Endometrium (tissue), 2 donors: ENCODE measurements at regions not wholly inside any gene's neighbourhood (a gene's known extent, or its start where the extent isn't known, plus 50 kb on each side); places are given as distances from the start of the nearest gene placed in this dataset.
"Not testable (repeated sequence)": the region's sequence is repeated elsewhere in the genome, so short reads cannot be mapped to it uniquely, and the experiment has no call there.

Experiments used
- FAIRE-seq: peaks from 2 replicates; lab custom pipeline; 2012; peaks lifted over from hg19 to GRCh38; lab: Jason Lieb, UNC
- donor health status: control.
- donor health status: control.

GRCh38 chr6:4677011-4677750 lies 99.0 kb upstream of the CDYL start:
- no peak for FAIRE-seq

DNA sequence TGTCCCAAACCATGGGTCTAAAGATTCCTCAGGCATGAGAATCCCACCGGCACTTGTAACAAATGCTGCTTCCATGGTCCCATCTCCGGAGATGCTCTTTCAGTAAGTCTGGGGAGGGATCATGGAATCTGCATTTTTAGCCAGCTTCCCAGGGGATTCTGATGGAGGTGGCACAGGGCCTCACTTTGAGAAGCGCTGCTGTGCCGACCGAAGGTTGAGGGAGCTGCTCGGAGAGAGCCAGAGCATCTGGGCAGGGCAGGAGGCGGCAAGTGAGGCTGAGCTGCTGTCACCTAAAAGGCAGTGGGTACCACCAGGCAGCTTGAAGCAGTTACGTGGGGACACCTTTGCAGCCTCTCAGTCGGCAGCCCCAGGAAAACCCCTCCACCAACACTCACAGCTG lies 100.2 kb upstream of the CDYL start:
- FAIRE-seq, result no peak

DNA sequence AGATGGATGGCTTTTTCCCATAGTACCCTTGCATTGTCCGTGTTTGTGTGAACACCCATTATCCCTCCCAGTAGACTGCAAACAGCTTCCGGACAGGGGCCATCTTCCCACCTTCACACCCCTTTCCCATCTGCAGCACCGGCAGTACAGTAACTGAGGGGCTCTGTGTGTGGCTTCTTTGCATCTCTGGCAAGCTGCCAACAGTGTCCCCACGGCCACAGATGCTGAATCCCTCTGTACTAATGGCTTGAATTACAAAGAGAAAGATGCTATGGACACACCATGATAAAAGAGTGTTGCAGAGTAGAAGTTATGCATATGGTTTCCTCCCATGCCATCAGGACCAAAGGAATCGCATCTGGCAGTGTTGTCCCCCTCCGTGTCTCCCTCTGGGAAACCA lies 101.1 kb upstream of the CDYL start:
- no peak for FAIRE-seq

- no peak for FAIRE-seq
Measured at GRCh38 chr6:4673861-4674260, 102.3 kb upstream of the CDYL start.

- no peak for FAIRE-seq
Measured at GRCh38 chr6:4672772-4673171, 103.4 kb upstream of the CDYL start.

DNA sequence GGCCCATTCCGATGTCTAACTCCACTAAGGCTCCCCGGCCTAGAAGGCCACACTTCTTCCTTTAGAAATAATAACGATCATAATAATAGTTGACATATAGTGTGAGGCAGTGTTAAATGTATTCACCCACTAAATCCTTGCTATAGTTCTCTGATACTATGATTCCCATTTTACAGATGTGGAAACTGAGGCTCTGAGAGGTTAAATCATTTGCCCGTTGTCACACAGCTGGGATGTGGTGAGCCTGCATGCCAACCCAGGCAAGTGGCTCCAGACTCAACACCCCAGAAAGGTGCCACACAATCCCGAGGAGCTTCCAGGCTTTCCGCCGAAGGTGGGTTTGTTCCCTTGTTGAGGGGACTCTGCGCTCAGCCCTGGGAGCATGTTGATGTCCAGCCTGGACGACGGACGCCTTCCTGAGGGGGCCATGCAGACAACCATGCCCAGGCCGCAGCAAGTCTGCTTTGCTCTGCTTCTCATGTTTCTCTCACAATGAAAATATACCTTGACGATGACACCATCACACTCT lies 104.6 kb upstream of the CDYL start:
- no peak for FAIRE-seq

GRCh38 chr6:4670824-4671409 lies 105.3 kb upstream of the CDYL start:
- no peak for FAIRE-seq

GRCh38 chr6:4670290-4670689 lies 105.9 kb upstream of the CDYL start:
- FAIRE-seq, result no peak

DNA sequence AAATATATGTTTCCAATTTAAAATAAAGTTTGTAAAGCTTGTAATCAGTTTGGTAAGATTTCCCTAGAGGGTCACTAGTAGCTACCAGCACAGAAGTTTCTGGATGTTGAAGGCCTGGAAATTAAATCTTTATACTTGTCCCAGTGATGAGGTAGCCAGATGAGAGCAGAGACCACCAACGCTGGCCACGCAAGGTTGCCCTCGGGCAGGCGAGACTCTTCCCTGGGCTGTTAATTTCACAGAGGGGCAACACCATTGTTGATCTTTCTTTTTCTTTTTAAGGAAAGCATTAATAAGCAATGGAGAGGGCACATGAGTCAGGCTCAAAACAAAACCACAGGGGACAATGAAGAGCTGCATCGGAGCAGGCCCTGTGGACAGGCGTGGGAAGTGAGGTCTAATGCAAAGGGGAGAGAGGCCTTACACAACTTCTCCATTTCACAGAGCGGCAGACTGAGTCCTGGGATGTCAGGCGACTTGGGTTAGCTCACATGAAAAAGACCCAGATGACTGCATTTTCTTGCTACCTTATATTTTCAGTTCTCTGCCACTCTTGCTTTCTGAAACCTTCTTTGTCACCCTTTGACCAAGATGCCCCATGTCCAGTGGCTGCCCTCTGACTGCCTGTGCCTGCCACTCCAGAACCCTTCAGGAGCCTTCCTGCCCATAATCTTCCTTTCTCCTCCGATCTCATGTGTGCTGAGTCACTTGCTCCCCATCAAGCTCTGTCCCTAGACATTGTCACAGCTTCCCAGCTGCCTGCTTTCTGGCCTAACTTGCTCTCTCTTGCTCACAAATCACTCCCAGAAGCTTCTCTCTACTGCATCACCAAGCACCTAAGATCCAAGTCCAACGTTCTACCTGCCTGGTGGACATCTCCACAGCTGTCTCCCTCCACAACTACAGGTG lies 107.7 kb upstream of the CDYL start:
- FAIRE-seq, result no peak

DNA sequence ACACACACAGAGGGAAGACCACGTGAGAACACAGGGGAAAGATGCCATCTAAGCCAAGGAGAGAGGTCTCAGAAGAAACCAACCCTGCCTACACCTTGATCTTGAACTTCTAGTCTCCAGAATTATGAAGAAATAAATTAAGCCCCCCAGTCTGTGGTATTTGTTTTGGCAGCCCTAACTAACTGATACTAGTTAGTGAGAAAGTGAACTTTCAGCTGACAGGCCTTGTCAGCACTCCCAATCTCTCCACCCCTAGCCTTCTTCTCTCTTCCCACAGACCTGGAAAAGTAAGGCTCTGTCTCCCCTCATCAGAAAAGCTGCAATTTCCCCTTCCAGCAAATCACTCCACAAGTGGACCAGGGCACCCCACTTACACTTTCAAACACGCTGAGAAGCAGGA lies 108.6 kb upstream of the CDYL start:
- no peak for FAIRE-seq

DNA sequence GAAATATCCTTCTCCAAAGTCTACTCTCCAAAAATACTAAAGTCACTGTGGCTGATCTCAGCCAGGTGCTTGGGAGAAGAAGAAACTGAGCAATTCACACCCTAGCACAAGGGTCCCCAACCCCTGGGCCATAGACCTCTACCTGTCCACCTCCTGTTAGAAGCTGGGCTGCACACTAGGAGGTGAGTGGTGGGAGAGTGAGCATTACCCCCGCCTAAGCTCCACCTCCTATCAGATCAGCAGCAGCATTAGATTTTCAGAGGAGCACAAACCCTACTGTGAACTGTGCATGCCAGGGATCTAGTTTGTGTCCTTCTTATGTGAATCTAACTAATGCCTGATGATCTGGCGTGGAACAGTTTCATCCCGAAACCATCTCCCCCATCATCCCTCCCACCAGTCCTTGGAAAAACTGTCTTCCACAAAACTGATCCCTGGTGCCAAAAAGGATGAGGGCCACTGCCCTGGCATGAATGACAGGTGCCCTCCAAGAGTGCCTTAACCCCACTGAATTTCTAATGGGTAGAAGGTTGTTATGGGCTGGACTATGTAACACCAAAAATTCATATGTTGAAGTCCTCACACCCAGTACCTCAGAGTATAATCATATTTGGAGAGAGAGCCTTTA lies 109.2 kb upstream of the CDYL start:
- FAIRE-seq, result no peak

DNA sequence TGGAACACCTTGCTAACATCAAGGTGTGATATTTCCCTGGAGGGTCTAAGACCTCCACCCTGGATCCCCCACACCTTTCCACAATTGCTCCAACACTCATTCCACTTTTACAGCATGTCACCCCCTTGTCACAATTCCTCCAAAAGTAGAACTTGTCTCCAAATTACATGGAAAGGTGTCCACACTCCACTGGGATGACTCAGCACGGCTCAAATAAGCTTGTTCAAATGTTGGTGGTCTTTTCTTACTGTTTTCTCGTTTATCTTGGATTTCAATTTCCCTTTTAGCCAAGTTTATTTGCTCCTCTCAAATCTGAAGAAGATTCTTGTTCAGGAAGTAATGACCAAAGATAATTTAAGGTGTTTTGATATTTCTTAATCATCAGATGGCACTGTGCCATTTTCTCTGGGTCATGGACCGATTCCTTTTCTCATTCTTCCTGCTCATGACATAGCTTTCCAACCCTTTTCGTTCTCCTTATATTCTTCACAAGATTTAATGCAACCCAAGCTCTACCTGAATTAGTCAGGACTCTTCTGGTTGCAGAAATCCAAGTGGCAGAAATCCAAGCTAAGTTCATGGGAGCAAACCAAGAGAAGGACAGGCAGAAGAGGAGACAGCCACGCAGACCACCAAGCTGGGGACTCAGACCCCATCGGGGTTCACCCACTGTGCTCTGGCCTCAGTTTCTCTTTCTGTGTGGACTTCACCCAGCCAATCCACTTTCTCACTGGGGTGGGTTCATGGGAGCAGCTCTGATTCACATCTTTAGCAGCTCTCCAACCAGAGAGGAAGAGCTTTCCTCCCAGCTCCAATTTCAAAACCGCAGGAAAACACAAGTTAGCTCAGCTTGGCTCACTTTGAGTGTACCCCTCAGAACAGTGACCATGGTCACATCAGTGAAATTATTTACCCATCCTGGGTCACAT lies 110.5 kb upstream of the CDYL start:
- no peak for FAIRE-seq

DNA sequence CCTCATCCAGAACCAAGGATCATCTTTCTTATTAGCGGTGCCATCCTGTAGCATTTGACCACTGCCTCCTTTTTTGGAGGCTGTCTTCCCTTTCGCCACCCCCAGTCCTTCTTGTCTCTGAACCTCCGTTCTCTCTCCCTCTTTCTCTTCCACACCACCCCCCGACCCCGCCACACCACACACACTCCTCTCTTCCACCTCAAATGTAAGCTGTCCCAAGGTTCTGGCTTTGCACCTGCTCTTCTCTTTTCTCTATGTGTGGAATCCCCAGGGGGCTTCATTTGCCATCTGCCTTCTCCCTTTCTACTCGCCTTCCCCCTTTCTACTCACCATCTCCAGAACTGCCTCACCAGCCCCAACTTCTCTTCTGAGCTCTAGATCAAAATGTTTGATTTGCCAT lies 111.3 kb upstream of the CDYL start:
- FAIRE-seq, result no peak

DNA sequence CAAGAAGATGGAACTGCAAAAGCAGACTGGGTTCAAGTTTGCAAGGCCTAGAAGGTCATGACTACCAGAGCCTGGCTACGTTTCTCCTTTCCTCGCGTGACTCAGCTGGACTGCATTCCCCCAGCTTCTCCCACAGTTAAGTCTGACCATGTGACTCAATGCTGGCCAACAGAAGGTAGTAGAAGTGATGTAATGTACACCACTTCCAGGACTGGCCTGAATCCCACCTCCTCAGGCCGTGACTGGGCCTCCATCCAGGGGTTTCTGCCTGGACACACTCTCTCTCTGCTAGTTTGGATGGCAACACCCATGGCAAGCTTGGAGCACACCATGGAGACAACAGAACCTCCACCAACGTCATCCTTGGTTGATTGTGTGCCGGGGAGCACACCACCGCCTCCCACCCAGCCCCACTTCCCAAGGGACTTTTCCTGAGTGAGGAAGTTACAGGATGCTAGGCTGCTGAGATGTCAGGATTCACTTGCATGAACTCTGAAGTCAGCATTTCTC lies 112.0 kb upstream of the CDYL start:
- FAIRE-seq, result no peak

DNA sequence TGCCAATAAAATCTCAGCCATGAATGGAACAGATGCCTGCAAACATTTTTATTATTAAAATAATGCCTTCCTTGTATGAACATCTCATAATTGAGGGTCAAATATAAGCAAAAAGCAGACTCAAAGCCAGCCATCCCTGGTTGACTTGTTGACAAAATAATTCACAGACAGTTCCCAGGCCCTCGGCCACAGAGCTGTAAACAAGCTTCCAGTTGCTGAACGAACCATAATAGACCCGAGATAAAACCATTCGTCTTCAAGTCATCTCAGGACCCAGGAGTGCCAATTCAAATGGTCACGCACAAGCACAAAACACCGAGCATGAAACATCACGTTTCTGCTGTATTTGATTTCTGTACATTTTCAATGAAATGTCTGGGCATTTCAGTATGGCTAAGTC lies 113.3 kb upstream of the CDYL start:
- peak; percentile 43 for FAIRE-seq

- no peak for FAIRE-seq
Measured at GRCh38 chr6:4661391-4661790, 114.8 kb upstream of the CDYL start.

DNA sequence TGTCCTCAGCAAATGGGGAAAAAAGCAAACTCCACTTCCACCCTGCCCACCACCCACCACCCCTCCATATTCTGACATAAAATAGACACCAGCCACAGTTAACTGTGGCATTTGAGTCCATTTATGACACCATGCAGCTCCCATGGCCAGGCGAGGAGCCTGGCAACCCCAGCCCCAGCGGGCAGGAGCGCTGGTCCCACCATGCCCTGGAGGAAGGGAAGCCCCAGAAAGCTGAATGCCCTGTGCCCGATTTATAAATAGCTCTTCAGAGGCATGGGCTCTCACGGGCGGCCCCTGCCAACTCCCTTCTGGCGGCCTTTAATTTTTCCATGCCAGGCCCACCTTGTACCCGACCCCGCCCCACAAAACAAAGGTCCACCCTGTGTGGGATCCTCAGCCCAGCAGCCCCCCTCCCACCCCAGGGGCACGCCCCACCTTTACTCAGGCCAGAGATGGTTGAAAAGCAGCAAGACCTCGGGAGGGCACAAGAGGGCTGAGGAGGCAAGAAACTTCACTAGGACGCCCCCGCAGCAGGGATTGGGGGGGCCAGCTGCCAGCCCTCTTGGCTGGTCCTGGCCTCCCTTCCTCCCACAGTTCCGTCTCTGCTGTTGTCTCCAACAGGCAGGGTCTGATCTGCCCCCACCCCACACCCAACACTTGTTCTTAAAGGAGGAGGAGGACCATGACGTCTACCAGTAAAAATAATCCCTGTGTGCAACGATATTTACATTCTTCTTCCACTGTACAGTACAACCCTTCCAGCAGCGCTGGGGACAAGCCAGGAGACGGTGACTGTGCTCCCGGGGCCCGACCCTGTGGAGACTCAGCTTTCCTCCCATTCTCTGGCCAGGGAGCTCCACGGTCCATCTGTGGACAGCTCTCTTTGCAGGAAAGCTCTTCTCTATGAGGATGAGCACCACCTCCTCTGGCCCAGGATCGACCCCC lies 115.6 kb upstream of the CDYL start:
- no peak for FAIRE-seq

DNA sequence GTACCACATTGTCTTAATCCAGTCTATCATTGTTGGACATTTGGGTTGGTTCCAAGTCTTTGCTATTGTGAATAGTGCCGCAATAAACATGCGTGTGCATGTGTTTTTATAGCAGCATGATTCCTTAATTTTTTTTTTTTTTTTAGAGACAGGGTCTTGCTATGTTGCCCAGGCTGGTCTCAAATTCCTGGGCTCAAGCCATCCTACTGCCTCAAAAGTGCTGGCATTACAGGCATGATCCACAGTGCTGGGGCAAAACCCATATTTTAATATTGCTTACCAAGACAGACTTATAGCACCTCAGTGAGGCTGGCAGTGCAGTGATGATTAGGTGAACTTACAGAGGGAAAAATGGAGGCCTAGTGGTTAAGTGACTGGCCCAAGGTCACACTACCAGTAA lies 116.5 kb upstream of the CDYL start:
- not testable (repeated sequence) for FAIRE-seq

DNA sequence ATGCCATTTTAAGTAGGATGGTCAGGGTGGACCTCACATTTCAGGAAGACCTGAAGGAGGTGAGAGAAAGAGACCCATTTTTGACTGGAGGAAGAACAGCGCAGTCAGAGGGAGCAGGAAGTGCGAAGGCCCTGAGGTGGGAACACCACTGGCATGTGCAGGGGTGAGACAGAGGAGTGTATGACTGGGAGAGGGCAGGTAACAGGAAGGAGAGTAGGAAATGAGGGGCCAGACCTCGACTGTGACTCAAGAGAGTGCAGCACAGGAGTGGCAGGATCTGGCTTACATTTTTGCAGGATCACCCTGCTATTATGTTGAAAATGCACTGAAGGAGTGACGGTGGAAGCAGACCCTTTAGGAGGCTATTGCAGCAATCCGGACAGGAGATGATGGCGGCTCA lies 117.7 kb upstream of the CDYL start:
- FAIRE-seq, result no peak

DNA sequence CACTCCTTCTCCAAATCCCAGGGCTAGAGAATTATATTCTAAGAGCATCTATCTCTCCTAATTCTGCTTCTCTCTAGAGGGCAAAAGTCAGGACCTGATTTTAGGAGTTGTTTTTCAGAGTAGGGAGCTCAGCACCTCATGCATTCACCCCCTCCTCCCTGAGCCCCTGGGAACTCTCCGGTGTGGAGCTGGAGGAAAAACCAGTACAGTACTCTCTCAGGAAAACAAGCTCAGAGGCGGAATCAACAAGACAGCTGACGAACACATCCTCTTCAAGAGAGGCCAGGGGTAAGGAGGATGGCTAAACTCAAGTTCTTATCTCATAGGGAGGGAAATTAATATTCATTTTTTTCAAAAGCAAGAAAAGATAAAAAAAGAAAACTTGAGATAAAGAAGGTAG lies 120.1 kb upstream of the CDYL start:
- no peak for FAIRE-seq
